ENCODE measurements at regions not wholly inside any gene's neighbourhood (a gene's known extent, or its start where the extent isn't known, plus 50 kb on each side); places are given as distances from the start of the nearest gene placed in this dataset.

DNA sequence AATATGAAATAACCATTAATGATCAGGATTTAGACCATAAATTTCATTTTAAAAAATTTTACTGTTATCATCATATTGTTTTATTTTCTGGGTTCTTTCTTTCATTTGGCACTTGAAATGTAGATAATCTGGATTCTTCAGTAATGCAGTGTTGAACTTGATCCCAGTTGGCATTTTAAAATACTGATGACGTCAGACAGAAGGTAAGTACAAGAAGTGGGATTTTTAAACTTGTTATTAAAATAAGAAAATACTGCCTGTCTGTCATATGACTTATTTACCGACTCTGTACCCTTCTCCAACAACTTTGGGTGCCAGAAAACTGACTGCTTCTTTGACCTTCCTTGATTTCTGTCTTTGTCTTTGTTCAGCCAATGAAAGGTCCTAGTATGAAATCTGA lies 415.1 kb upstream of the NEGR1 start:
- DNase-seq (no peak), ATAC-seq (no peak), FAIRE-seq (no peak)
- Histone ChIP-seq H3K9me3 (no peaks in the 10 kb centered on the region), H3K27me3 (no peaks in the 10 kb centered on the region), H3K4me1 (no peaks in the 10 kb centered on the region), H3K36me3 (no peaks in the 10 kb centered on the region), H3K4me3 (no peak overlapping the region), H3K27ac (no peak overlapping the region)
- 38 to 46% methylated on average over 2 of the region's 2 CpGs for WGBS, 2 donors
- TF ChIP-seq CTCF (IDR thresholded peaks at IDR 0.05) = no peak
- intact Hi-C loops (cut with DNase I) = no loop called here

DNA sequence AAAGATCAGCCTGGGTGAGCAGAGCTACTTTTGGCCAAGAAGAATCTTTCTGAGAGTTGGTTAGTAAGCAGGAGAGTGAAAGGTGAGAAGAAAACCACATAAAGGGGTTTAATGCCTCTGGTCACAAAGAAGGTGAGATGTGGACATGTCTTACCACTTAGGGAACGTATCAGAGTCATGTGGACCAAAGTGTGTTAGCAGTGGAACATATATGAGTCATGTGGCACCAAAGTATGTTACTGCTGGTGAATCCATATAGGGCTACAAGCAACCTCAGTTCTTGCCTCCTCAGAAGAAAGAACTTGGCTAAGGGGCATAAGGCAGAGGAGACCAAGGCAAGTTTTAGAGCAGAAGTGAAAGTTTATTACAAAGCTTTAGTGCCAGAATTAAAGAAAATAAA lies 411.6 kb upstream of the NEGR1 start:
- Histone ChIP-seq H3K4me1 (no peaks in the 10 kb centered on the region), H3K4me3 (no peak overlapping the region), H3K36me3 (no peaks in the 10 kb centered on the region), H3K27me3 (no peaks in the 10 kb centered on the region), H3K27ac (no peak overlapping the region), H3K9me3 (no peaks in the 10 kb centered on the region)
- intact Hi-C loops (cut with DNase I) = no loop called here
- ATAC-seq = no peak
- DNase-seq = no peak
- no peak for TF ChIP-seq CTCF (IDR thresholded peaks at IDR 0.05)
- no peak for FAIRE-seq
- 23 to 28% methylated on average over 1 of the region's 1 CpG for WGBS, 2 donors

DNA sequence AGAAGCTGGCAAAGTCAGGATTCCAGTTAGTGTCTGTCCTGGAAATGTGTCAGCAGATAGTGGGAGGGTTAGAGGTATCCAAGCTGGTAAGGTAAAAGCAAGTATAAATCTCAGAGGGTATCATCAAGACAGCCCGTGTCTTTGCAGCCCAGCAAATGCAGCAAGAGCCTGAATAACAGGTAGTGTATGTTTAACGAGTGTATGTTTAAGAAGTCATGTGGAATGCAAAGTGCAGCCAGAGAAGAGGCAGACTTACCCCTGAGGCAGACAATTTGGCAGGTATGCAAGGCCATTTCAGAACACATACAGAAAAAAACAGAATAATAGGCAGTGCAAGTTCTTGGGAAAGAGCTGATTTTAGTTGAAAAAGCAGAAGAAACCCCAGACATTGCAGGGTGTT lies 411.0 kb upstream of the NEGR1 start:
- Histone ChIP-seq H3K36me3 (no peaks in the 10 kb centered on the region), H3K4me1 (no peaks in the 10 kb centered on the region), H3K4me3 (no peak overlapping the region), H3K9me3 (no peaks in the 10 kb centered on the region), H3K27me3 (no peaks in the 10 kb centered on the region), H3K27ac (no peak overlapping the region)
- ATAC-seq (no peak), FAIRE-seq (no peak), DNase-seq (no peak)
- intact Hi-C loops (cut with DNase I) = no loop called here
- 40 to 48% methylated on average over 2 of the region's 2 CpGs for WGBS, 2 donors
- no peak for TF ChIP-seq CTCF (IDR thresholded peaks at IDR 0.05)

DNA sequence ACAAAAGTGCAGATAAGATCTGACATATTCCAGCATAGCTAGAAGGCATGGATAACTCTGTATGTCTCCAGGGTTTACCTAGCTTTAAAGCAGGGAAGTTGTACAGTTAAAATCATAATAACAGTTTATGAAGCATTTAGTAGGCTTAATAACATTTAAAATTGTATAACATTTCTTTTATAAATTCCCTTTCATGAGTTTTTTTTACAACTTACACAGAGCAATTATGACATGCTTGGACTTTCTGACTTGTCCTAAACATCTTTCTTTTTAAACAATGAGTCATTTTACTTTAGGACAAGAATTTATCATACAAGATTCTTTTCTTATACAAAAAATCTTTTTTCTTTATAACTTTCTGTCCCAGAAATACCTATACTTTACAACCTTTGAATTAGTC lies 408.5 kb upstream of the NEGR1 start:
- no peak for DNase-seq
- TF ChIP-seq CTCF (IDR thresholded peaks at IDR 0.05) = no peak
- no peak for FAIRE-seq
- H3K9me3 ChIP-seq = no peaks in the 10 kb centered on the region
- no peak overlapping the region for H3K27ac ChIP-seq
- no peak overlapping the region for H3K4me3 ChIP-seq
- H3K27me3 ChIP-seq = no peaks in the 10 kb centered on the region
- intact Hi-C loops (cut with DNase I) = no loop called here
- H3K4me1 ChIP-seq = no peaks in the 10 kb centered on the region
- H3K36me3 ChIP-seq = no peaks in the 10 kb centered on the region
- no peak for ATAC-seq

DNA sequence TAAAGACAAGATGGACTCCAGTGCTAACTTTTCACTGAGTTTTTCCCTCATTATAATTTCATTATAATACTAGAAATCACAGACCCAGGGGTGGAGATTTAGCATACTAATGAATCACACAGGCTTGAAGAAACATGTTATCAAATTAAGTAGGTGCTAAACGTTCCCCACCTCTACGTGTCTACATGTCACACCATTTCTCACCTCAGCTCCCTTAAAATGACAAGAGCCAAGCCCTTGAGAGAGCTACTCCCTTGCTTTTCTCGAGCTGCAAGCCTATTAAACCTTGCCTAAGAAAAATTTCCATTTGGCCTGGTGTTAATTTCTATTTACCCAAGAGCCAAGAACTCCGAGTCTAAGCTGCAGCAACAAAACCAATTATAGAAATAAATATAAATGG lies 396.3 kb upstream of the NEGR1 start:
- Histone ChIP-seq H3K9me3 (no peaks in the 10 kb centered on the region), H3K4me3 (no peak overlapping the region), H3K27me3 (no peaks in the 10 kb centered on the region), H3K4me1 (peaks cover 0 to 3% (median 0%) of the 10 kb centered on the region in 3 donors), H3K27ac (no peak overlapping the region), H3K36me3 (no peaks in the 10 kb centered on the region)
- ATAC-seq = no peak
- WGBS, 2 donors = 29 to 33% methylated on average over 4 of the region's 4 CpGs
- no peak for DNase-seq
- FAIRE-seq = no peak
- intact Hi-C loops (cut with DNase I) = no loop called here
- TF ChIP-seq CTCF (IDR thresholded peaks at IDR 0.05) = no peak

All from pancreas (tissue), 10 donors.